ENCODE measurements at regions not wholly inside any gene's neighbourhood (a gene's known extent, or its start where the extent isn't known, plus 50 kb on each side); places are given as distances from the start of the nearest gene placed in this dataset.

DNA sequence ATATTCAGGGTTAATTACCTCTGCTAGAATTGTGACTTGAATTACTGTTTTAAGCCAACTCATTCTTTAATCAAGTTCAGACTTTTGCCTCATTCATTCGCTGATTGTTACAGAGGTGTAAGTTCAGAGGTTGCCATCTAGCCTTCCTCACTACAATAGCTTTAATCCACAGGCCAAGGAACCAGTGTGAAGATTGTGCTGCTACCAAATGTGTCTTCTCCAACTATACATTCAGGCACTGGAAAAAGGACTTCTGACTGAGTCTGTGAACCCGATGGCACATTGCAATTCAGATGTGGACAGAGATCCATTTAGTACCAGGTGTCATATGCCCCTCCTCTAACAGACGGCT is 111.2 kb upstream of the ADGRF1 start:
- TF ChIP-seq, protein P1, sequence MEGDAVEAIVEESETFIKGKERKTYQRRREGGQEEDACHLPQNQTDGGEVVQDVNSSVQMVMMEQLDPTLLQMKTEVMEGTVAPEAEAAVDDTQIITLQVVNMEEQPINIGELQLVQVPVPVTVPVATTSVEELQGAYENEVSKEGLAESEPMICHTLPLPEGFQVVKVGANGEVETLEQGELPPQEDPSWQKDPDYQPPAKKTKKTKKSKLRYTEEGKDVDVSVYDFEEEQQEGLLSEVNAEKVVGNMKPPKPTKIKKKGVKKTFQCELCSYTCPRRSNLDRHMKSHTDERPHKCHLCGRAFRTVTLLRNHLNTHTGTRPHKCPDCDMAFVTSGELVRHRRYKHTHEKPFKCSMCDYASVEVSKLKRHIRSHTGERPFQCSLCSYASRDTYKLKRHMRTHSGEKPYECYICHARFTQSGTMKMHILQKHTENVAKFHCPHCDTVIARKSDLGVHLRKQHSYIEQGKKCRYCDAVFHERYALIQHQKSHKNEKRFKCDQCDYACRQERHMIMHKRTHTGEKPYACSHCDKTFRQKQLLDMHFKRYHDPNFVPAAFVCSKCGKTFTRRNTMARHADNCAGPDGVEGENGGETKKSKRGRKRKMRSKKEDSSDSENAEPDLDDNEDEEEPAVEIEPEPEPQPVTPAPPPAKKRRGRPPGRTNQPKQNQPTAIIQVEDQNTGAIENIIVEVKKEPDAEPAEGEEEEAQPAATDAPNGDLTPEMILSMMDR (conservative IDR thresholded peaks at IDR 0.05; ENCODE audit: low read depth, low read length): no peak
- TF ChIP-seq EZH2 (IDR thresholded peaks at IDR 0.05; ENCODE audit: borderline replicate concordance, low read depth, low read length, poor library complexity, severe bottlenecking): no peak

Measured in A673 (cell line).